ENCODE measurements at regions not wholly inside any gene's neighbourhood (a gene's known extent, or its start where the extent isn't known, plus 50 kb on each side); places are given as distances from the start of the nearest gene placed in this dataset.

DNA sequence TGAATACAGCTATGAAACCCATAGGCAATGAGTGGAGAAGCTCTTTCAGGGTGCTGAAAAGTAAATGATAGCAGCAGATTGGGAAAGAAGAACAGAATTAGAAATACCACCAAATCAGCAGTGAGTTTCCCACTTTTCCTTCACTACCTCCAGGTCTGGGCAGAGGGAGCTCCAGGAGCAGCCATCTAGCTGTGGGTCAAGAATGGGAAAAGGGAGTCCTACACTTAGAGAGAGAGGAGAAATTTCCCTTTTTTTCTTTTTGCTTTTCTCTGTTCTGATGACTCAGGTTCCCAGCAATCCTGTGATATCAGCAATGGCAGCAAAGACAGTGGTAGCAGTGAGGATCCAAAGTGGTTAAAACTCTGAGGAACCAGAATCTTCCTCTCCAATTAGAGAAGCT is 263.9 kb downstream of the NXPE2 start:
- TF ChIP-seq POLR2A (IDR thresholded peaks at IDR 0.05) = no peak
- no peak for TF ChIP-seq POLR2AphosphoS5 (IDR thresholded peaks at IDR 0.05)
